GM23338 (cell line): ENCODE measurements at regions not wholly inside any gene's neighbourhood (a gene's known extent, or its start where the extent isn't known, plus 50 kb on each side); places are given as distances from the start of the nearest gene placed in this dataset.

Experiments used
- ATAC-seq: fragments of 200-7000 bp; cut with Tn5 transposase; 3 replicates; pipeline ENCODE4 v1.9.1; 2020
- DNase-seq: peaks from one replicate; pipeline ENCODE4 v3.0.0-alpha.2; 2015; ENCODE audit warnings: low spot score
- H2AFZ ChIP-seq: fragments of 200-600 bp; sonication (generic); 2 replicates; pipeline ENCODE4 v1.8.0; 2016; ENCODE audit warnings: antibody characterized with exemption, mild to moderate bottlenecking, moderate library complexity
- H3F3A ChIP-seq: fragments of 200-600 bp; sonication (generic); replicated peaks from 2 replicates; pipeline ENCODE4 v1.8.0; 2017; ENCODE audit warnings: antibody characterized with exemption, mixed run types, low read depth
- H3K27ac ChIP-seq: fragments of 200-600 bp; sonication (generic); 2 replicates; pipeline ENCODE4 v1.6.1; 2016; ENCODE audit warnings: low read depth
- H3K27me3 ChIP-seq: fragments of 200-600 bp; sonication (generic); 2 replicates; pipeline ENCODE4 v1.8.0; 2016; ENCODE audit warnings: mild to moderate bottlenecking, mixed run types, moderate library complexity; ENCODE audit not compliant: insufficient read depth
- H3K36me3 ChIP-seq: fragments of 200-600 bp; sonication (generic); 2 replicates; pipeline ENCODE4 v1.8.0; 2016; ENCODE audit warnings: mild to moderate bottlenecking; ENCODE audit not compliant: insufficient read depth
- H3K4me1 ChIP-seq: fragments of 200-600 bp; sonication (generic); 2 replicates; pipeline ENCODE4 v1.8.0; 2016; ENCODE audit warnings: mild to moderate bottlenecking, moderate library complexity; ENCODE audit not compliant: insufficient read depth
- H3K4me2 ChIP-seq: fragments of 200-600 bp; sonication (generic); 2 replicates; pipeline ENCODE4 v1.7.1; 2017; ENCODE audit warnings: mixed run types
- H3K4me3 ChIP-seq: fragments of 200-600 bp; sonication (generic); 2 replicates; pipeline ENCODE4 v1.6.1; 2016; ENCODE audit warnings: mixed run types
- H3K79me2 ChIP-seq: fragments of 200-600 bp; sonication (generic); replicated peaks from 2 replicates; pipeline ENCODE4 v1.8.0; 2017; ENCODE audit warnings: mild to moderate bottlenecking; ENCODE audit not compliant: insufficient read depth
- H3K9me2 ChIP-seq: fragments of 200-600 bp; sonication (generic); 2 replicates; pipeline ENCODE4 v1.8.0; 2017; ENCODE audit not compliant: insufficient read depth
- H4K20me1 ChIP-seq: fragments of 200-600 bp; sonication (generic); replicated peaks from 2 replicates; pipeline ENCODE4 v1.8.0; 2017; ENCODE audit warnings: mild to moderate bottlenecking; ENCODE audit not compliant: insufficient read depth
- H3K27ac Mint-ChIP-seq: 2 replicates; pipeline ENCODE4 v1.8.0; 2020; ENCODE audit warnings: inconsistent platforms, mild to moderate bottlenecking, moderate library complexity, mixed read lengths
- H3K27me3 Mint-ChIP-seq: 3 replicates; pipeline ENCODE4 v1.8.0; 2022; ENCODE audit warnings: low read depth, mild to moderate bottlenecking, moderate library complexity, mixed read lengths, inconsistent platforms; ENCODE audit not compliant: insufficient read depth, poor library complexity
- H3K36me3 Mint-ChIP-seq: 3 replicates; pipeline ENCODE4 v1.8.0; 2021; ENCODE audit warnings: low read depth, mild to moderate bottlenecking, inconsistent platforms, moderate library complexity, mixed read lengths
- H3K4me1 Mint-ChIP-seq: 3 replicates; pipeline ENCODE4 v1.8.0; 2020; ENCODE audit warnings: mild to moderate bottlenecking, inconsistent platforms, mixed read lengths
- H3K4me3 Mint-ChIP-seq: 3 replicates; pipeline ENCODE4 v1.8.0; 2021; ENCODE audit warnings: moderate library complexity, mild to moderate bottlenecking, inconsistent platforms, mixed read lengths
- H3K9me3 Mint-ChIP-seq: 3 replicates; pipeline ENCODE4 v1.8.0; 2020; ENCODE audit warnings: moderate library complexity, mild to moderate bottlenecking, inconsistent platforms, mixed read lengths
- CREB1 ChIP-seq: fragments of 250-450 bp; sonication (Bioruptor Pico); IDR thresholded peaks from 2 replicates; pipeline ENCODE4 v1.5.0; 2020; ENCODE audit warnings: low read depth, mild to moderate bottlenecking, moderate library complexity
- CTCF ChIP-seq, 2 experiments: fragments of 200-600 bp in 1 of 2; sonication (generic) in 1 of 2; conservative IDR thresholded peaks; 2 replicates each; pipeline versions ENCODE4 v1.5.1 to v1.6.1; 2016 to 2017; ENCODE audit warnings: antibody characterized with exemption in 2 of 2, low read depth in 2 of 2, mild to moderate bottlenecking in 2 of 2, moderate library complexity in 1 of 2
- ETS1 ChIP-seq: IDR thresholded peaks from 2 replicates; pipeline ENCODE4 v1.6.1; 2016; ENCODE audit warnings: antibody characterized with exemption
- EZH2phosphoT487 ChIP-seq: fragments of 200-600 bp; sonication (generic); IDR thresholded peaks from one replicate; pipeline ENCODE4 v1.8.1; 2018; ENCODE audit warnings: antibody characterized with exemption; ENCODE audit not compliant: unreplicated experiment
- JUNB ChIP-seq: IDR thresholded peaks from one replicate; pipeline ENCODE4 v1.6.1; 2016; ENCODE audit warnings: antibody characterized with exemption; ENCODE audit not compliant: unreplicated experiment
- NANOG ChIP-seq: IDR thresholded peaks from 2 replicates; pipeline ENCODE4 v1.6.1; 2016; ENCODE audit warnings: antibody characterized with exemption, borderline replicate concordance
- POLR2AphosphoS5 ChIP-seq: IDR thresholded peaks from 2 replicates; pipeline ENCODE4 v1.6.1; 2016; ENCODE audit warnings: antibody characterized with exemption, low read depth
- REST ChIP-seq: IDR thresholded peaks from one replicate; pipeline ENCODE4 v1.6.1; 2018; ENCODE audit warnings: antibody characterized with exemption; ENCODE audit not compliant: unreplicated experiment
- STAT1 ChIP-seq: IDR thresholded peaks from one replicate; pipeline ENCODE4 v1.6.1; 2016; ENCODE audit warnings: antibody characterized with exemption; ENCODE audit not compliant: unreplicated experiment
- ZNF114 ChIP-seq: fragments of 250-450 bp; sonication (Bioruptor Pico); IDR thresholded peaks from 2 replicates; pipeline ENCODE4 v1.5.0; 2020; ENCODE audit warnings: mild to moderate bottlenecking, moderate library complexity
- ZNF331 ChIP-seq: fragments of 250-450 bp; sonication (Bioruptor Pico); IDR thresholded peaks from 2 replicates; pipeline ENCODE4 v1.5.0; 2020; ENCODE audit warnings: low read depth, mild to moderate bottlenecking, moderate library complexity
- TF ChIP-seq, protein P1 (sequence below): fragments of 250-450 bp; sonication (Bioruptor Pico); IDR thresholded peaks from 2 replicates; pipeline ENCODE4 v1.5.0; 2020; ENCODE audit warnings: mild to moderate bottlenecking, moderate library complexity

GRCh38 chr7:33698692-33699128 lies 206.6 kb upstream of the BMPER start (continued):
- TF ChIP-seq REST (no peak), EZH2phosphoT487 (no peak)

DNA sequence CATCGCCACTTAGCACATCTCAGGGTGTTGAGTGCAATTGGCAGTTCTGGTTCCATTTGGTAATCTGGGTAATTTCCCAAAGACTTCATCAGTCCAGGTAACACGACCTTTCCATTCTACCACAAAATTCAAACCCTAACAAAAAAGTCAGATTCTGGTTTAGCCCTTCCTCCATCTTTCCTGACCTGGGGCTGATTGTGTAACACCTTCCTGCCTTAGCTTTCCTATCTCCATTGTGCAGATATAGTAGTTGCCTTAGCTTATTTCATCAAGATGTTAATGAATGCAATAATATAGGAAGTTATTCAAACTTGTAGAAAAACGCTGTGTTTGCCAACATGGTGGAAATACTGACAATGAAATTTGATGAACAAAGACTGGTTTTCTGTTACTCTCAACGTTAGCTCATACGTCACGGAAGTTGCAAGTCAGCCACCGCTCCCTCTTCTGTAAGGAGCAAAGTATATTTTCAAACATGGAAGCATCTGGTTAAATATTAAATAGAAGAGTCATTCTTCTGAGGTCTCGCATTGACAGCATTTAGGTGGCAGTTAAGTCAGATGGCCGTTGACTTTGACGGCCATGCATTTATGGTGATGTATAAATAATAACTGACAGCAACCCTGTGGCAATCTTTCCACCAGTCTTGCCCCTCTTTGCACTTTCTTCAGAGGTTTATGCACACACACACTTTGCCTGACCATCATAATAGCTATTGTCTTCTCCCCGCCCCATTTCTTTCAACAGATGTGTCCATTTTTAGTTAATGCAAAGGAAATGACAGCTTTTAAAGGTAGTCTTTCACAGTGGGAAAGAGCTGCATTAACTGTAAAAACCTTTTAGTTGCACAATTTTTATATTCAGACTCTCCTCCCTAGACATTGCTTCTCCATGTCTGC lies 205.1 kb upstream of the BMPER start:
- H3F3A ChIP-seq = no peaks in the 10 kb centered on the region
- H3K27me3 Mint-ChIP-seq = peaks cover 6% of the 10 kb centered on the region
- ATAC-seq (no peak), DNase-seq (no peak)
- no peaks in the 10 kb centered on the region for H3K9me2 ChIP-seq
- H3K36me3 Mint-ChIP-seq = peaks cover 35% of the 10 kb centered on the region
- H3K4me1 ChIP-seq = peaks cover 11% of the 10 kb centered on the region
- no peak overlapping the region for H3K27ac Mint-ChIP-seq
- H4K20me1 ChIP-seq = no peaks in the 10 kb centered on the region
- H3K27me3 ChIP-seq = peaks cover 17% of the 10 kb centered on the region
- H3K4me1 Mint-ChIP-seq = peaks cover 21% of the 10 kb centered on the region
- no peak overlapping the region for H3K4me3 ChIP-seq
- peaks cover 33% of the 10 kb centered on the region for H3K9me3 Mint-ChIP-seq
- H3K4me2 ChIP-seq = no peak overlapping the region
- H2AFZ ChIP-seq = no peak overlapping the region
- H3K4me3 Mint-ChIP-seq = no peak overlapping the region
- TF ChIP-seq ZNF331 (no peak), CREB1 (CRISPR knock-in tag) (no peak), POLR2AphosphoS5 (no peak), ZNF114 (CRISPR knock-in tag) (no peak), JUNB (no peak), EZH2phosphoT487 (no peak), ETS1 (no peak), STAT1 (no peak), NANOG (no peak), CTCF (conservative IDR thresholded peaks at IDR 0.05; ENCODE audit: low read depth in 2 of 2) (no peak)
- TF ChIP-seq, protein P1, sequence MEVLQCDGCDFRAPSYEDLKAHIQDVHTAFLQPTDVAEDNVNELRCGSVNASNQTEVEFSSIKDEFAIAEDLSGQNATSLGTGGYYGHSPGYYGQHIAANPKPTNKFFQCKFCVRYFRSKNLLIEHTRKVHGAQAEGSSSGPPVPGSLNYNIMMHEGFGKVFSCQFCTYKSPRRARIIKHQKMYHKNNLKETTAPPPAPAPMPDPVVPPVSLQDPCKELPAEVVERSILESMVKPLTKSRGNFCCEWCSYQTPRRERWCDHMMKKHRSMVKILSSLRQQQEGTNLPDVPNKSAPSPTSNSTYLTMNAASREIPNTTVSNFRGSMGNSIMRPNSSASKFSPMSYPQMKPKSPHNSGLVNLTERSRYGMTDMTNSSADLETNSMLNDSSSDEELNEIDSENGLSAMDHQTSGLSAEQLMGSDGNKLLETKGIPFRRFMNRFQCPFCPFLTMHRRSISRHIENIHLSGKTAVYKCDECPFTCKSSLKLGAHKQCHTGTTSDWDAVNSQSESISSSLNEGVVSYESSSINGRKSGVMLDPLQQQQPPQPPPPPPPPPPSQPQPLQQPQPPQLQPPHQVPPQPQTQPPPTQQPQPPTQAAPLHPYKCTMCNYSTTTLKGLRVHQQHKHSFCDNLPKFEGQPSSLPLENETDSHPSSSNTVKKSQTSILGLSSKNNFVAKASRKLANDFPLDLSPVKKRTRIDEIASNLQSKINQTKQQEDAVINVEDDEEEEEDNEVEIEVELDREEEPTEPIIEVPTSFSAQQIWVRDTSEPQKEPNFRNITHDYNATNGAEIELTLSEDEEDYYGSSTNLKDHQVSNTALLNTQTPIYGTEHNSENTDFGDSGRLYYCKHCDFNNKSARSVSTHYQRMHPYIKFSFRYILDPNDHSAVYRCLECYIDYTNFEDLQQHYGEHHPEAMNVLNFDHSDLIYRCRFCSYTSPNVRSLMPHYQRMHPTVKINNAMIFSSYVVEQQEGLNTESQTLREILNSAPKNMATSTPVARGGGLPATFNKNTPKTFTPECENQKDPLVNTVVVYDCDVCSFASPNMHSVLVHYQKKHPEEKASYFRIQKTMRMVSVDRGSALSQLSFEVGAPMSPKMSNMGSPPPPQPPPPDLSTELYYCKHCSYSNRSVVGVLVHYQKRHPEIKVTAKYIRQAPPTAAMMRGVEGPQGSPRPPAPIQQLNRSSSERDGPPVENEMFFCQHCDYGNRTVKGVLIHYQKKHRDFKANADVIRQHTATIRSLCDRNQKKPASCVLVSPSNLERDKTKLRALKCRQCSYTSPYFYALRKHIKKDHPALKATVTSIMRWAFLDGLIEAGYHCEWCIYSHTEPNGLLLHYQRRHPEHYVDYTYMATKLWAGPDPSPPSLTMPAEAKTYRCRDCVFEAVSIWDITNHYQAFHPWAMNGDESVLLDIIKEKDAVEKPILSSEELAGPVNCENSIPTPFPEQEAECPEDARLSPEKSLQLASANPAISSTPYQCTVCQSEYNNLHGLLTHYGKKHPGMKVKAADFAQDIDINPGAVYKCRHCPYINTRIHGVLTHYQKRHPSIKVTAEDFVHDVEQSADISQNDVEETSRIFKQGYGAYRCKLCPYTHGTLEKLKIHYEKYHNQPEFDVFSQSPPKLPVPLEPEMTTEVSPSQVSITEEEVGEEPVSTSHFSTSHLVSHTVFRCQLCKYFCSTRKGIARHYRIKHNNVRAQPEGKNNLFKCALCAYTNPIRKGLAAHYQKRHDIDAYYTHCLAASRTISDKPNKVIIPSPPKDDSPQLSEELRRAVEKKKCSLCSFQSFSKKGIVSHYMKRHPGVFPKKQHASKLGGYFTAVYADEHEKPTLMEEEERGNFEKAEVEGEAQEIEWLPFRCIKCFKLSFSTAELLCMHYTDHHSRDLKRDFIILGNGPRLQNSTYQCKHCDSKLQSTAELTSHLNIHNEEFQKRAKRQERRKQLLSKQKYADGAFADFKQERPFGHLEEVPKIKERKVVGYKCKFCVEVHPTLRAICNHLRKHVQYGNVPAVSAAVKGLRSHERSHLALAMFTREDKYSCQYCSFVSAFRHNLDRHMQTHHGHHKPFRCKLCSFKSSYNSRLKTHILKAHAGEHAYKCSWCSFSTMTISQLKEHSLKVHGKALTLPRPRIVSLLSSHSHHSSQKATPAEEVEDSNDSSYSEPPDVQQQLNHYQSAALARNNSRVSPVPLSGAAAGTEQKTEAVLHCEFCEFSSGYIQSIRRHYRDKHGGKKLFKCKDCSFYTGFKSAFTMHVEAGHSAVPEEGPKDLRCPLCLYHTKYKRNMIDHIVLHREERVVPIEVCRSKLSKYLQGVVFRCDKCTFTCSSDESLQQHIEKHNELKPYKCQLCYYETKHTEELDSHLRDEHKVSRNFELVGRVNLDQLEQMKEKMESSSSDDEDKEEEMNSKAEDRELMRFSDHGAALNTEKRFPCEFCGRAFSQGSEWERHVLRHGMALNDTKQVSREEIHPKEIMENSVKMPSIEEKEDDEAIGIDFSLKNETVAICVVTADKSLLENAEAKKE = no peak
- no peaks in the 10 kb centered on the region; the same call in 1 of the 2 replicates for H3K36me3 ChIP-seq
- H3K27ac ChIP-seq = no peak overlapping the region
- H3K79me2 ChIP-seq = no peaks in the 10 kb centered on the region
